GM04503 (cell line): ENCODE measurements at regions not wholly inside any gene's neighbourhood (a gene's known extent, or its start where the extent isn't known, plus 50 kb on each side); places are given as distances from the start of the nearest gene placed in this dataset.
A peak's percentile ranks its signal among the peaks of the same experiment; 100 is the strongest.
"Not testable (repeated sequence)": the region's sequence is repeated elsewhere in the genome, so short reads cannot be mapped to it uniquely, and the experiment has no call there.

Experiments
- DNase-seq: peaks from one replicate; pipeline ENCODE4 v3.0.0-alpha.2; 2012; ENCODE audit warnings: low read depth

DNA sequence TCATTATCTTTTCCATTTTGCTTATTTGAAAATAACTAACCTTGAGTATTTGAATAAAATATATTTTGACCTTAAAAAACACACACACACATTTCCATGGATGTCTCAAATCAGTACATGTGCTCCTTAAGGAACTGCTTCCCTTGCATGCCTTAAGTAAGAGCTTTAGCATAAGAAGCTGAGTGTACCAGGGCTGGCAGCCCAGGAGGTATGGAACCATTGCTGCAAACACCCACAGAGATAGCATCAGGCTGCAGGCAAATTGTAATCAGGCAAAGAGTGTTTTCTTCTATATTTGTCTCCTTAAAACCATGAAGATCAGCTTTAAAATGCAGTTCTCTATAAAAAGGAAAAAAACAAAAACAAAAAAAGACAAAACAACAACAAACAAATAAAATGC is 160.6 kb downstream of the PLK2 start:
- DNase-seq, result no peak

- no peak for DNase-seq
Measured at GRCh38 chr5:58294598-58295305, 165.1 kb downstream of the PLK2 start.

DNA sequence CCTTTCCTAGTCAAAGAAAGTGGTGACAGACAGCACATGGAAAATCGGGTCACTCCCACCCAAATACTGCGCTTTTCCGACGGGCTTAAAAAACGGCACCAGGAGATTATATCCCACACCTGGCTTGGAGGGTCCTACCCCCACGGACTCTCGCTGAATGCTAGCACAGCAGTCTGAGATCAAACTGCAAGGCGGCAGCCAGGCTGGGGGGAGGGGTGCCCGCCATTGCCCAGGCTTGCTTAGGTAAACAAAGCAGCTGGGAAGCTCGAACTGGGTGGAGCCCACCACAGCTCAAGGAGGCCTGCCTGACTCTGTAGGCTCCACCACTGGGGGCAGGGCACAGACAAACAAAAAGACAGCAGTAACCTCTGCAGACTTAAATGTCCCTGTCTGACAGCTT is 171.6 kb downstream of the PLK2 start:
- not testable (repeated sequence) for DNase-seq

DNA sequence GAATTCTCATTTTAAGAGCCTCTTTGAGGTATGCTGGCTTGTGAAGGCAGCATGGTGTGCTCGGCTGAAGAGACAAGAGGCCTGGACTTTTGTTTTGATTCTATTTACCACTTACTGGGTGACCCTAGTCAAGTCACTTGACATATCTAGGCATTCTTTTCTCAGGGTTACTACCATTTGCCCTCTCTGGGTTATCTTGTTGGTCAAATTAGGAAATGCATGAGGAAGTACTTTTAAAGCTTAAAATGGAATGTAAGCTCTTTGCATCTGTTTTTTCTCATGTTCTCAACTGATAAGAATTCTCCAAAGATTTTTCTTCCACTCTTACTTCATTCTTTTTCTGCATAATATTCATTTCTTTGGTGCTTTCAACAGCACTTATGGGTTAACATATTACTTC is 173.1 kb downstream of the PLK2 start:
- DNase-seq, result no peak

- no peak for DNase-seq
Measured at GRCh38 chr5:58285900-58286299, 174.0 kb downstream of the PLK2 start.

DNA sequence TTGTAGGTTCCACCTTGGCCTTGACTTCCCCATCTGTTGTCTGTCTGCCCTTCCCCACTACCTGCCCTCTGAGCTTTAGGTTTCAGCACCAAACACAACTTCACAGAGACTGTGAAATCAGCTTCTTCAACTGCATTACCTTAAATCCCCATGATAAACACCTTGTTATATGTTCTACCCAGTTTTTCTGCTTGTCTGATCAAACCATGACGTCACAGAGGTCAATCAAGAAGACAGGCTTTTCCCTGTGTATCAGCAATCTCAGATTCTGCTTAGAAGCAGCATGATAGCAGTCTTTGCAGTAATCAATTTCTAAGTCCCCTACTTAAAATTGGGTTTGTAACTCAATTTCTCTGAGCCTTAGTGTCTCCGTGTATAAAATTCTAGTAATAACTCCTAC is 175.0 kb downstream of the PLK2 start:
- no peak for DNase-seq

GRCh38 chr5:58281189-58281588 is 178.7 kb downstream of the PLK2 start:
- DNase-seq, result no peak

DNA sequence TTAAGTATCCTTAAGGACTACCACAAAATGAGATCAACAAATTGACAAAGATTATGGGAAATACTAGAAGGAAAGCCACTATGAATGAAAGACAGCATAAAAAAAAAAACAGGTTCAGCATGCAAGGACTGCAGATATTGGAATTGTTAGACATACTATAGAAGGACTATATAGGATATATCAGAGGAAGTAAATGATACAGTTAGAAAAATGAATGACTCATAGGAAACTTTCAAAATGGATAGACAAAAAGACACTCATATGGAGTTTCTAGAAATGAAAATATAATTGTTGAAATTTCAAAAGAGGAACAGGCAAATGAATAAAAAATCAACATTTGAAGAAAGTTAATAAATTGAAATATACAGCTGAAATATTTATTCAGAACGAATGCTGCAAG is 180.6 kb downstream of the PLK2 start:
- DNase-seq, result no peak

DNA sequence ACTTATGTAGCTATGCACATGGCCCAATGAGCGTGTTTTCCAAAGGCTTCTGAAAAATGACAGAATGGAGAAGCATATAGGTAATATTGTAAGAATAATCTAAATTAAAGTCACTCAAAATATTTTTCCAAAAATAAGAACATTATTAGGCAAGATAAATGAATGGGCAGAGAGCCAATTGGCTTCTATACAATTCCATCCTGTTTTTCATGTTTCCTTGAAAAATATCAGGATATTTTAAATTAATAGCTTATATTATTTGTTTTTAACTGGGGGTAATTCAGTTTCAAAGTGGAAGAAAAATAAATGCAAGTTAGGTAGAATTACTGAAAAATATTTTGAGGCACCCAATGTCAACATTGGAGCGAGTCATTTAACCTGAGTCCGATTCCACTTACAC is 183.5 kb downstream of the PLK2 start:
- DNase-seq, result no peak

GRCh38 chr5:58275516-58275915 is 184.4 kb downstream of the PLK2 start:
- no peak for DNase-seq

GRCh38 chr5:58274191-58274590 is 185.7 kb downstream of the PLK2 start:
- no peak for DNase-seq

DNA sequence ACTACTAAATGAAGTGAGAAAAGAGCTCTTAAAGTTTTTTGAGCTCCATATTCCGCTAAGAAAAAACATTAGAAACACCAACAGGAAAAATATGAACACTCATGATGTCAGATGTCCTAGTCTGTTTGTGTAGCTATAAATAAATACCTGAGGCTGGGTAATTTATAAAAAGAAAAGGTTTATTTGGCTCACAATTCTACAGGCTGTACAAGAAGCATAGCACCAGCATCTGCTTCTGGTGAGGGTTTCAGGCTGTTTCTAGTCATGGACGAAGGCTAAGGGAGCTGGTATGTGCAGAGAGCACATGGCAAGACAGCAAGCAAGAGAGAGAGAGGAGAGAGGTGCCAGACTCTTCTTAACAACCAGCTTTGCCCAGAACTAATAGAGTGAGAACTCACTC is 186.2 kb downstream of the PLK2 start:
- no peak for DNase-seq

DNA sequence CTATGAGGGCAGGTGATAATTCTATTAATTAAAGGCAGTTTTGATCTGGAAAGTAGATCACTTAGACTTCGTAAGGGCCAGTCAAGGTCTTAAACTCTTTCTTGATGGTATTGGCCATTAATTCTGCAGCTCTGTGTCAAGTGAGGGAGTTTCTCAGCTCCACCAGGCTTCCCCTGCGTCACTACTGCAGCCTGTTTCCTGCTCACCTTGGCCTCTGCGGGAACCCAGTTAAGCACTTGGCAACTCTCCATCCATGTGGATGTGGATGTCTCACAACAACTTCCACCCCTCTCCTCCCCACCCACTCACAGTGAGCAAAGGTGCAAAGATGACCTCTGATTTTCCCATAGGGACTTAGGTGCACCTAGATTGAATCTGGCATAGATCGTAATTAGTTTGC is 191.6 kb downstream of the PLK2 start:
- no peak for DNase-seq

DNA sequence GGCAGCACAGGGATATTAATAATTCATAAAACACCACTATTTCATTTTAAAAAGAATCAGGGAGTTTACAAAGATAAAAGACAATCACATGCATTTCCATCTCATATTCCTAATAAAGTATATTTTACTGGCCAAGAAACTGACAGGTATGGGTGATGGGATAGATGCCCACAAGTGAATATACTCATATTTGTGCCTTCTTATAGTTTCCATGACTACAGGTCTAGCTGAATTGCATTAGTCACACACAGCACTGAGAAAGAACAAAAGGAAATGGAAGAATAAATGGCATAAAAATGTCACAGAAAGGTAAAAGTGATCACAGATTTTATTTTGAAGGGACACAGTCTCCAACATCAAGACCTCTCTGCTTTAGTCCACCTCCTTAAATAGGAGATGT is 193.5 kb downstream of the PLK2 start:
- no peak for DNase-seq

DNA sequence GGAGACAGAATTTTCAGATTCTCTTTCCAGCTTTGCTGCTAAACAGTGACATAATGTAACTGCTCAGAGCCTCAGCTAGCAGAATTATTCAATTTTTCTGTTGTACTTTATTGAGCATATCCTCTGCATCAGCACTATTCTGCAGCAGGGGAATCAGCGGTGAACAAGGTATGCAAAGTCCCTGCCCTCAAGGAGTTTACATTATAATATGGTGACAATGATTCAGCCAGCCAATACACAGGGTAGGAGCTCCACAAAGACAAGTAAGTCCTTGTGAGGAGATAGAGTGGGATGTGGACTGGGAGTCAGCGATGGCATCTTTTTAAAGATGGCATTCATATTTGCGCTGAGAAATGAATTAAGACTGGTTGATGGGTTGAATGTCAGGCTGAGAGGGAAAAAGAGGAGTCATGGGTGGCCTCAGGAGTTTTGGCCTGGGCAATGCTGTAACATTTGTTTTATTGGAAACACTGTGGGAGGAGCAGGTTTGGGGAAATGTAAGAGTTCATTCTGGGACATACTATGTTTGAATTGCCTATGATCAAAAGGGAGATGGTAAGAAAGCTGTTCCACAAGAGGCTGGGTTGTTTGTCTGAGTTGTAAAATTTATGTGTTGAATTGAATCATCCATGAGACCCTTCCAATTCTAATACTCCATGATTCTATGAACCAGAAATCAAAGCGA is 194.5 kb downstream of the PLK2 start:
- no peak for DNase-seq

DNA sequence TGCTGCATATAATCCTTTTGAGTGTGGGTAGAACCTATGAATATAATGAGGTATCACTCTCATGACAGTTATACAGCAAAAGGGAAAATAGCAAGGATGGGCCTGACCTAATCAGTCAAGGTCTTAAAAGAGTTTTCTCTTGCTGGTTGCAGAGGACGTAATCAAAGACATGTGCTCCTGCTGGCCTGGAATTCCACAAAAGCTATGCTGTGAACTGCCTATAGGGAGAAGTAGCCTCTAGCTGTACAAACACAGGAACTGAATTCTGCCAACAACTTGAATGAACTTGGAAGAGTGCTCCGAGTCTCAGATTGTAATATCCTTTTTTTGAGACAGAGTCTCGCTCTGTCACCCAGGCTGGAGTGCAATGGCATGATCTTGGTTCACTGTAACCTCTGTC is 195.6 kb downstream of the PLK2 start:
- no peak for DNase-seq

DNA sequence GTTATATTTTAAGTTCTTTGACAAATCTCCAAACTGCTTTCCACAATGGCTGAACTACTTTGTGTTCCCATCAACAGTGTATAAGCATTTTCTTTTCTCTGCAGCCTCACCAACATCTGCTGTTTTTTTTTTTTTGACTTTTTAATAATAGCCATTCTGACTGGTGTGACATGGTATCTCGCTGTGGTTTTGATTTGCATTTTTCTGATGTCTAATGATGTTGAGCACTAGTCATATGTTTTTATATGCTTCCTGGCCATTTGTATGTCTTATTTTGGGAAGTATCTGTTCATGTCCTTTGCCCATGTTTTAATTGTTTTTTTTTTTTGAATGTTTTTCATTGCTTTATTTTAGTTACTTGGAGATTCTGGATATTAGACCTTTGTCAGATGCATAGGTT is 196.6 kb downstream of the PLK2 start:
- no peak for DNase-seq

- no peak for DNase-seq
Measured at GRCh38 chr5:58262226-58262625, 197.7 kb downstream of the PLK2 start.

- peak; percentile 61 for DNase-seq
Measured at GRCh38 chr5:58261605-58262004, 198.3 kb downstream of the PLK2 start.

- no peak for DNase-seq
Measured at GRCh38 chr5:58260243-58260642, 199.6 kb downstream of the PLK2 start.

DNA sequence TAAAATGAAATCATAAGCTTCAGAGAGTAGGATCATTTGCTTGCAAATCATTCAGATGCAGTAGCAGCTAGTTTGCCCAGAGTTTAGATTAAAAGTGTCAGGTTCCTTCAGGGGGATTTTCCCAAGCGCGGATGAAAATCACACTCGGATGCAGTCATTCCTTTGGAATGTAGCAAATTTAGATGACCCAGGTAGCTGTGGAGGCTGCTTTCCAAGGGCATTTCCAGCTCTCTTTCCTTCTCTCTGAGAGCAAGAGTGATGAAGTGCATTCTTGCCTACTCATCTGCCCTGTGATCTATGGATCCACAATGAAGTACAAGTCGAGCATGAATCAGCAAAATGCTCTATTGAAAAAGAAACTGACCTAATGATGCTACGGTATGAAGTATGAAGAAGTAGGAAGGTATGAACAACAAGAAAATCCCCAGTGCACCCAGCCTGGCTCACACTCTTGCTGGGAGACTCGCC is 200.2 kb downstream of the PLK2 start:
- DNase-seq, result peak; percentile 85

DNA sequence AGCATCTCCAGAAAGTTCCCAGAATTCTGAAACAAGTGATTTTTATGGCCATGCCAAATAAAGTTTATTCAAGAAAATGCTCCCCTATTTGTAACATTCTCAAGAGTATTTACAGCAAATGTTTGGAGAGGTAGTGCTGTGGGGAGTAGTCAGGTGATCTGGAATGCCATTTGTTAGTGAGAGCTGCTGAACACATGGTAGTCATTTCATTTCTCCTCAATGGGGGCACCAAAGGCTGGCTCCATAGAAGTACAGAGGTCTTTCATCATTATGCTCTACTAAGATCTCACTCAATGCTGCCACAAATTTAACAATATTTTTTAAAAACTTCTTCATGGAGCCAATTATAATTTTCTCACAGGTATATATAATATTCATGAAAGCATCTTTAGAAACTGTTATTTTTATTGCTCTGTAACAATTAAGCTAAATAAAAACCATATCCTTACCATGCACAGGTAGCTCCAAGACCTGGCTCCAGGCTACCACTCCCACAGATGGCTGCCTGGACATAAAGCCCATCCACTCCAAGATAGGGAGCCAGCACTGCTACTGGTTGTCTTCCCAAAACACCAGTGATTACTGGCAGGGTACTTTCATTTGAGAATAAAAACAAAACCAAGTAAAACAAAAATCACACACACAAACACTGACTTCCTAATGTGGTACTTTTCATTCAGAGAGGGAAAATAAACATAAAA is 200.8 kb downstream of the PLK2 start:
- no peak for DNase-seq

GRCh38 chr5:58255970-58256369 is 203.9 kb downstream of the PLK2 start:
- DNase-seq, result no peak
